ENCODE measurements at regions not wholly inside any gene's neighbourhood (a gene's known extent, or its start where the extent isn't known, plus 50 kb on each side); places are given as distances from the start of the nearest gene placed in this dataset.

GRCh38 chr6:137602313-137603197, 108.4 kb upstream of the OLIG3 start:
- WGBS, 3 donors, result 31 to 33% (median 32%) methylated on average over 9 of the region's 9 CpGs
- TF ChIP-seq, protein P1, sequence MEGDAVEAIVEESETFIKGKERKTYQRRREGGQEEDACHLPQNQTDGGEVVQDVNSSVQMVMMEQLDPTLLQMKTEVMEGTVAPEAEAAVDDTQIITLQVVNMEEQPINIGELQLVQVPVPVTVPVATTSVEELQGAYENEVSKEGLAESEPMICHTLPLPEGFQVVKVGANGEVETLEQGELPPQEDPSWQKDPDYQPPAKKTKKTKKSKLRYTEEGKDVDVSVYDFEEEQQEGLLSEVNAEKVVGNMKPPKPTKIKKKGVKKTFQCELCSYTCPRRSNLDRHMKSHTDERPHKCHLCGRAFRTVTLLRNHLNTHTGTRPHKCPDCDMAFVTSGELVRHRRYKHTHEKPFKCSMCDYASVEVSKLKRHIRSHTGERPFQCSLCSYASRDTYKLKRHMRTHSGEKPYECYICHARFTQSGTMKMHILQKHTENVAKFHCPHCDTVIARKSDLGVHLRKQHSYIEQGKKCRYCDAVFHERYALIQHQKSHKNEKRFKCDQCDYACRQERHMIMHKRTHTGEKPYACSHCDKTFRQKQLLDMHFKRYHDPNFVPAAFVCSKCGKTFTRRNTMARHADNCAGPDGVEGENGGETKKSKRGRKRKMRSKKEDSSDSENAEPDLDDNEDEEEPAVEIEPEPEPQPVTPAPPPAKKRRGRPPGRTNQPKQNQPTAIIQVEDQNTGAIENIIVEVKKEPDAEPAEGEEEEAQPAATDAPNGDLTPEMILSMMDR (IDR thresholded peaks at IDR 0.05), result no peak

DNA sequence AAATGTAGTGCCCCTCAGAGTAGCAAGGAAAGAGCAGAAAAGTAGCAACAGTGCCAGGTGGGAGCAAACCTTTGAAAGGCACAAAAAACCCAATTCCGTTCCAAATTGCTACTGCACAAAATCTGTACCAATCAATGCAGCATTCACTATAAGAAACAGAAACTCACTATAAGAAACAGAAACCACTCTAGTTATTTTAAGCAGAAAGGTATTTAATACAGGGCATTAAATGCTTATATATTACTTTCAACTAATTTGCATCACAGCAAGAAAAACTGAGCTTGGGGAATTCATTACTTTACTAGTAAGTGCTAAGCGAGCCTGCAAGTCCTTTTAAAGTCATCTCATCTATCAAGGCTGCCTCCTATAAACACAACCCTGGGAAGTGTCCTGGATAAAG, 116.5 kb upstream of the OLIG3 start:
- TF ChIP-seq, protein P1 (IDR thresholded peaks at IDR 0.05), result no peak
- Histone ChIP-seq H3K9me3 (no peaks in the 10 kb centered on the region), H3K4me3 (no peak overlapping the region), H3K27me3 (ENCODE audit: insufficient read depth in 3 of 3, low read length in 2 of 3) (peaks cover 0 to 5% (median 0%) of the 10 kb centered on the region in 3 donors), H3K27ac (no peak overlapping the region), H3K36me3 (ENCODE audit: insufficient read depth in 1 of 2, low read depth in 1 of 2) (no peaks in the 10 kb centered on the region), H3K4me1 (no peaks in the 10 kb centered on the region)
- ATAC-seq, result no peak
- 62 to 79% (median 77%) methylated on average over 2 of the region's 2 CpGs for WGBS, 3 donors
- no peak for DNase-seq
- intact Hi-C loops (cut with DNase I), result no loop called here

More at GRCh38 chr6:137602313-137603197, 108.4 kb upstream of the OLIG3 start:
- H3K4me1 ChIP-seq, result no peaks in the 10 kb centered on the region
- no peak overlapping the region for H3K4me3 ChIP-seq
- peaks cover 4 to 31% (median 6%) of the 10 kb centered on the region in 3 donors for H3K27me3 ChIP-seq (ENCODE audit: insufficient read depth in 3 of 3, low read length in 2 of 3)
- H3K36me3 ChIP-seq (ENCODE audit: insufficient read depth in 1 of 2, low read depth in 1 of 2), result no peaks in the 10 kb centered on the region
- intact Hi-C loops (cut with DNase I), result no loop called here
- no peak overlapping the region for H3K27ac ChIP-seq
- ATAC-seq (no peak), DNase-seq (no peak)
- no peaks in the 10 kb centered on the region for H3K9me3 ChIP-seq

GRCh38 chr6:137623293-137623692, 129.1 kb upstream of the OLIG3 start:
- Histone ChIP-seq H3K36me3 (ENCODE audit: insufficient read depth in 1 of 2, low read depth in 1 of 2) (no peaks in the 10 kb centered on the region), H3K4me1 (no peaks in the 10 kb centered on the region), H3K27me3 (ENCODE audit: insufficient read depth in 3 of 3, low read length in 2 of 3) (no peaks in the 10 kb centered on the region), H3K4me3 (no peak overlapping the region), H3K27ac (no peak overlapping the region), H3K9me3 (no peaks in the 10 kb centered on the region)
- WGBS, 3 donors, result 41 to 44% (median 42%) methylated on average over 4 of the region's 4 CpGs
- ATAC-seq (no peak), DNase-seq (no peak)
- TF ChIP-seq, protein P1 (IDR thresholded peaks at IDR 0.05), result no peak
- intact Hi-C loops (cut with DNase I), result no loop called here

- intact Hi-C loops (cut with DNase I), result no loop called here
- H3K9me3 ChIP-seq, result no peaks in the 10 kb centered on the region
- H3K27me3 ChIP-seq (ENCODE audit: insufficient read depth in 3 of 3, low read length in 2 of 3), result no peaks in the 10 kb centered on the region
- ATAC-seq (no peak), DNase-seq (no peak)
- H3K4me3 ChIP-seq, result no peak overlapping the region
- TF ChIP-seq, protein P1 (IDR thresholded peaks at IDR 0.05), result no peak
- no peak overlapping the region for H3K27ac ChIP-seq
- 88 to 91% (median 91%) methylated on average over 8 of the region's 8 CpGs for WGBS, 3 donors
- H3K4me1 ChIP-seq, result no peaks in the 10 kb centered on the region
- H3K36me3 ChIP-seq (ENCODE audit: insufficient read depth in 1 of 2, low read depth in 1 of 2), result no peaks in the 10 kb centered on the region
Observed at GRCh38 chr6:137625100-137625661, 131.0 kb upstream of the OLIG3 start.

Data from psoas muscle (tissue), 7 donors.